ENCODE measurements at regions not wholly inside any gene's neighbourhood (a gene's known extent, or its start where the extent isn't known, plus 50 kb on each side); places are given as distances from the start of the nearest gene placed in this dataset.

GRCh38 chr13:21957833-21958232 is 287.0 kb downstream of the FGF9 start:
- no peak overlapping the region for H3K4me3 ChIP-seq
- intact Hi-C loops (cut with DNase I; ENCODE audit: low total_unique reads): no loop called here
- TF ChIP-seq CTCF (IDR thresholded peaks at IDR 0.05) (no peak), POLR2AphosphoS5 (IDR thresholded peaks at IDR 0.05) (no peak), POLR2A (IDR thresholded peaks at IDR 0.05) (no peak)
- H3K4me1 ChIP-seq: no peaks in the 10 kb centered on the region
- no peak overlapping the region for H3K27ac ChIP-seq
- H3K36me3 ChIP-seq: no peaks in the 10 kb centered on the region
- DNase-seq (ENCODE audit: low spot score in 2 of 2): no peak
- no peaks in the 10 kb centered on the region for H3K27me3 ChIP-seq
- peaks cover 0 to 9% of the 10 kb centered on the region in 2 donors for H3K9me3 ChIP-seq

GRCh38 chr13:21960108-21960507 is 289.2 kb downstream of the FGF9 start:
- no peak overlapping the region for H3K27ac ChIP-seq
- H3K9me3 ChIP-seq: peaks cover 0 to 9% of the 10 kb centered on the region in 2 donors
- DNase-seq (ENCODE audit: low spot score in 2 of 2): no peak
- TF ChIP-seq CTCF (IDR thresholded peaks at IDR 0.05) (no peak), POLR2A (IDR thresholded peaks at IDR 0.05) (no peak), POLR2AphosphoS5 (IDR thresholded peaks at IDR 0.05) (no peak)
- H3K4me3 ChIP-seq: no peak overlapping the region
- H3K4me1 ChIP-seq: no peaks in the 10 kb centered on the region
- H3K27me3 ChIP-seq: no peaks in the 10 kb centered on the region
- no peaks in the 10 kb centered on the region for H3K36me3 ChIP-seq
- intact Hi-C loops (cut with DNase I; ENCODE audit: low total_unique reads): no loop called here

- no peaks in the 10 kb centered on the region for H3K36me3 ChIP-seq
- no peaks in the 10 kb centered on the region for H3K4me1 ChIP-seq
- intact Hi-C loops (cut with DNase I; ENCODE audit: low total_unique reads): no loop called here
- H3K4me3 ChIP-seq: no peak overlapping the region
- no peak for DNase-seq (ENCODE audit: low spot score in 2 of 2)
- H3K27me3 ChIP-seq: no peaks in the 10 kb centered on the region
- peaks cover 0 to 9% of the 10 kb centered on the region in 2 donors for H3K9me3 ChIP-seq
- TF ChIP-seq CTCF (IDR thresholded peaks at IDR 0.05) (no peak), POLR2AphosphoS5 (IDR thresholded peaks at IDR 0.05) (no peak), POLR2A (IDR thresholded peaks at IDR 0.05) (no peak)
- no peak overlapping the region for H3K27ac ChIP-seq
Observed at GRCh38 chr13:21964686-21965085, 293.8 kb downstream of the FGF9 start.

- H3K9me3 ChIP-seq: peaks cover 0 to 9% of the 10 kb centered on the region in 2 donors
- no peak for DNase-seq (ENCODE audit: low spot score in 2 of 2)
- no peaks in the 10 kb centered on the region for H3K4me1 ChIP-seq
- intact Hi-C loops (cut with DNase I; ENCODE audit: low total_unique reads): no loop called here
- no peaks in the 10 kb centered on the region for H3K36me3 ChIP-seq
- no peak overlapping the region for H3K4me3 ChIP-seq
- no peaks in the 10 kb centered on the region for H3K27me3 ChIP-seq
- TF ChIP-seq CTCF (IDR thresholded peaks at IDR 0.05) (no peak), POLR2AphosphoS5 (IDR thresholded peaks at IDR 0.05) (no peak), POLR2A (IDR thresholded peaks at IDR 0.05) (no peak)
- no peak overlapping the region for H3K27ac ChIP-seq
Observed at GRCh38 chr13:21965095-21965494, 294.2 kb downstream of the FGF9 start.

GRCh38 chr13:21966014-21966413 is 295.1 kb downstream of the FGF9 start:
- no peak for DNase-seq (ENCODE audit: low spot score in 2 of 2)
- H3K4me3 ChIP-seq: no peak overlapping the region
- H3K36me3 ChIP-seq: no peaks in the 10 kb centered on the region
- intact Hi-C loops (cut with DNase I; ENCODE audit: low total_unique reads): no loop called here
- no peak overlapping the region for H3K27ac ChIP-seq
- no peak for TF ChIP-seq POLR2A (IDR thresholded peaks at IDR 0.05)
- TF ChIP-seq CTCF (IDR thresholded peaks at IDR 0.05): no peak
- no peak for TF ChIP-seq POLR2AphosphoS5 (IDR thresholded peaks at IDR 0.05)
- H3K4me1 ChIP-seq: no peaks in the 10 kb centered on the region
- peaks cover 0 to 9% of the 10 kb centered on the region in 2 donors for H3K9me3 ChIP-seq
- H3K27me3 ChIP-seq: no peaks in the 10 kb centered on the region
